Activated CD4-positive, alpha-beta T cell treated with anti-CD3 and anti-CD28 coated beads, Interleukin-2, amount 50 U/mL, for 16 hours (primary cell): ENCODE measurements at regions not wholly inside any gene's neighbourhood (a gene's known extent, or its start where the extent isn't known, plus 50 kb on each side); places are given as distances from the start of the nearest gene placed in this dataset.
"Not testable (repeated sequence)": the region's sequence is repeated elsewhere in the genome, so short reads cannot be mapped to it uniquely, and the experiment has no call there.

Experiments
- DNase-seq: peaks from one replicate; pipeline ENCODE4 v3.0.0-alpha.2; 2020

DNA sequence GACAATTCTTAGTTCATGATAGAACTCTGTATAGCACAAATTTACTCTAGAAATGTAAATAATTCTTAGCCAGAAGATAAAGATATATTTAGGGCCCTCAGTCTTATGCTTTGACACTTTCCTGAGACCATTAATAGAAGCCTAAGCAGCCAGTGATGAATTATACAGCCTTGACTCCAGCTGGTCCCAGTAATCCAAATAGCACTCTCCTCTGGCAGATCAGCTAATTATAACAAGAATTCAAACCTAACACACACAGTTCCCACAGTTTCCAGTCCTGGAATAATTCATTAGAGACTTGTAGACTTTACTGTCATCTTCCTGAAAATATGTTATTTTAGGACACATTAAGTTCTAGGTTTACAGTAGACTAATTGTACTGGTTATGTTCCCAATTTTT lies 50.4 kb downstream of the SHOC1 start:
- no peak for DNase-seq

- DNase-seq: peak; percentile 68
Observed at GRCh38 chr9:111743275-111743674, 51.5 kb downstream of the SHOC1 start.

GRCh38 chr9:111740739-111741138 lies 54.0 kb downstream of the SHOC1 start:
- no peak for DNase-seq

GRCh38 chr9:111736714-111737113 lies 58.0 kb downstream of the SHOC1 start:
- DNase-seq: no peak

- not testable (repeated sequence) for DNase-seq
Observed at GRCh38 chr9:111735344-111735743, 59.4 kb downstream of the SHOC1 start.

GRCh38 chr9:111731928-111732327 lies 62.8 kb downstream of the SHOC1 start:
- DNase-seq: no peak

DNA sequence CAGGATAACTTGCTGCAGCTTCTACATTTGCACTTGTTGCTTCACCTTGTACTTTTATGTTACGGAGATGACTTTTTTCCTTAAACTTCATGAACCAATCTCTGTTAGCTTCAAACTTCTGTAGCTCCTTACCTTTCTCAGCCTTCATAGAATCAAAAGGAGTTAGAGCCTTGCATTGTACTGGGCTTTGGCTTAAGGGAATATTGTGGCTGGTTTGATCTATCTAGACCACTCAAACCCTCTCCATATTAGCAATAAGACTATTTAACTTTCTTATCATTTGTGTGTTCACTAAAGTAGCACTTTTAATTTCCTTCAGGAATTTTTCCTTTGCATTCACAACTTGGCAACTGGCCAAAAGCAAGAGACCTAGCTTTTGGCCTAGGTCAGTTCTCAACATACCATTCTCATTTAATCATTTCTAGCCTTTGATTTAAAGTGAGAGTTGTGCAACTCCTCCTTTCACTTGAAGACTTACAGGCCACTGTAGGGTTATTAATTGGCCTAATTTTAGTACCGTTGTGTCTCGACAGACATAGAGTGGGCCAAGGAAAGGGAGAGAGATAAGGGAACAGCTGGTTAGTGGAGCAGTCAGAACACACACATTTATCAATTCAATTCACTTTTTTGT lies 63.7 kb downstream of the SHOC1 start:
- no peak for DNase-seq

GRCh38 chr9:111728617-111729366 lies 65.9 kb downstream of the SHOC1 start:
- no peak for DNase-seq

- DNase-seq: no peak
Observed at GRCh38 chr9:111728143-111728542, 66.6 kb downstream of the SHOC1 start.

DNA sequence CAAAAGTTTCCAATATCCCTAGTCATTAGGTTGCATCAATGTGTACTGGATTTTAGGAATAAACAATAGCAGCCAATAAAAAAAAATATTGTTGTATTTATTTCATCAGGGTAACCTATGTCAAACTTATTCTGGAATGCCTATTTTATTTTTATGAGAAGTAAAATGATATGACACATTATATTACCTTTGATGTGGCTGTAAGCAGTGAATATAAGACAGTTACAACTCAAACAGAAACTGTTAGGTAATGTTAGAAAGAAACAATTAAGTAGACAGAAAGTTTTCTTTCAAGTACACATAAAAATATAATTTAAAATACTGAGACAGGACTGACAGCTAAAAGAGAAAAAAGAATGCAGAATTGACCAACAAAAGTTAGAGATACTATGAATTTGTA lies 65.5 kb downstream of the GNG10 start:
- DNase-seq: no peak

GRCh38 chr9:111720174-111720573 lies 58.8 kb downstream of the GNG10 start:
- no peak for DNase-seq
